Neural progenitor cell (in vitro differentiated cells): ENCODE measurements at regions not wholly inside any gene's neighbourhood (a gene's known extent, or its start where the extent isn't known, plus 50 kb on each side); places are given as distances from the start of the nearest gene placed in this dataset.

ENCODE experiments used
- CTCF ChIP-seq: fragments of 200-600 bp; sonication (generic); IDR thresholded peaks from 2 replicates; pipeline ENCODE4 v1.5.1; 2017; ENCODE audit warnings: antibody characterized with exemption, mild to moderate bottlenecking
- EZH2 ChIP-seq: fragments of 200-600 bp; sonication (generic); IDR thresholded peaks from 2 replicates; pipeline ENCODE4 v1.6.1; 2017; ENCODE audit warnings: antibody characterized with exemption, mild to moderate bottlenecking, moderate library complexity
- EZH2phosphoT487 ChIP-seq: fragments of 200-600 bp; sonication (generic); IDR thresholded peaks from 2 replicates; pipeline ENCODE4 v1.6.1; 2017; ENCODE audit warnings: antibody characterized with exemption

GRCh38 chr21:35831230-35831629 is 229.1 kb downstream of the SETD4 start:
- TF ChIP-seq CTCF, result no peak
- TF ChIP-seq EZH2, result no peak
- TF ChIP-seq EZH2phosphoT487, result no peak
